GM23338 (cell line): ENCODE measurements at regions not wholly inside any gene's neighbourhood (a gene's known extent, or its start where the extent isn't known, plus 50 kb on each side); places are given as distances from the start of the nearest gene placed in this dataset.

Source experiments
- ATAC-seq: fragments of 200-7000 bp; cut with Tn5 transposase; 3 replicates; pipeline ENCODE4 v1.9.1; 2020
- DNase-seq: peaks from one replicate; pipeline ENCODE4 v3.0.0-alpha.2; 2015; ENCODE audit warnings: low spot score
- H2AFZ ChIP-seq: fragments of 200-600 bp; sonication (generic); 2 replicates; pipeline ENCODE4 v1.8.0; 2016; ENCODE audit warnings: antibody characterized with exemption, mild to moderate bottlenecking, moderate library complexity
- H3F3A ChIP-seq: fragments of 200-600 bp; sonication (generic); replicated peaks from 2 replicates; pipeline ENCODE4 v1.8.0; 2017; ENCODE audit warnings: antibody characterized with exemption, mixed run types, low read depth
- H3K27ac ChIP-seq: fragments of 200-600 bp; sonication (generic); 2 replicates; pipeline ENCODE4 v1.6.1; 2016; ENCODE audit warnings: low read depth
- H3K27me3 ChIP-seq: fragments of 200-600 bp; sonication (generic); 2 replicates; pipeline ENCODE4 v1.8.0; 2016; ENCODE audit warnings: mild to moderate bottlenecking, mixed run types, moderate library complexity; ENCODE audit not compliant: insufficient read depth
- H3K36me3 ChIP-seq: fragments of 200-600 bp; sonication (generic); 2 replicates; pipeline ENCODE4 v1.8.0; 2016; ENCODE audit warnings: mild to moderate bottlenecking; ENCODE audit not compliant: insufficient read depth
- H3K4me1 ChIP-seq: fragments of 200-600 bp; sonication (generic); 2 replicates; pipeline ENCODE4 v1.8.0; 2016; ENCODE audit warnings: mild to moderate bottlenecking, moderate library complexity; ENCODE audit not compliant: insufficient read depth
- H3K4me2 ChIP-seq: fragments of 200-600 bp; sonication (generic); 2 replicates; pipeline ENCODE4 v1.7.1; 2017; ENCODE audit warnings: mixed run types
- H3K4me3 ChIP-seq: fragments of 200-600 bp; sonication (generic); 2 replicates; pipeline ENCODE4 v1.6.1; 2016; ENCODE audit warnings: mixed run types
- H3K79me2 ChIP-seq: fragments of 200-600 bp; sonication (generic); replicated peaks from 2 replicates; pipeline ENCODE4 v1.8.0; 2017; ENCODE audit warnings: mild to moderate bottlenecking; ENCODE audit not compliant: insufficient read depth
- H3K9me2 ChIP-seq: fragments of 200-600 bp; sonication (generic); 2 replicates; pipeline ENCODE4 v1.8.0; 2017; ENCODE audit not compliant: insufficient read depth
- H4K20me1 ChIP-seq: fragments of 200-600 bp; sonication (generic); replicated peaks from 2 replicates; pipeline ENCODE4 v1.8.0; 2017; ENCODE audit warnings: mild to moderate bottlenecking; ENCODE audit not compliant: insufficient read depth
- H3K27ac Mint-ChIP-seq: 2 replicates; pipeline ENCODE4 v1.8.0; 2020; ENCODE audit warnings: inconsistent platforms, mild to moderate bottlenecking, moderate library complexity, mixed read lengths
- H3K27me3 Mint-ChIP-seq: 3 replicates; pipeline ENCODE4 v1.8.0; 2022; ENCODE audit warnings: low read depth, mild to moderate bottlenecking, moderate library complexity, mixed read lengths, inconsistent platforms; ENCODE audit not compliant: insufficient read depth, poor library complexity
- H3K36me3 Mint-ChIP-seq: 3 replicates; pipeline ENCODE4 v1.8.0; 2021; ENCODE audit warnings: low read depth, mild to moderate bottlenecking, inconsistent platforms, moderate library complexity, mixed read lengths
- H3K4me1 Mint-ChIP-seq: 3 replicates; pipeline ENCODE4 v1.8.0; 2020; ENCODE audit warnings: mild to moderate bottlenecking, inconsistent platforms, mixed read lengths
- H3K4me3 Mint-ChIP-seq: 3 replicates; pipeline ENCODE4 v1.8.0; 2021; ENCODE audit warnings: moderate library complexity, mild to moderate bottlenecking, inconsistent platforms, mixed read lengths
- H3K9me3 Mint-ChIP-seq: 3 replicates; pipeline ENCODE4 v1.8.0; 2020; ENCODE audit warnings: moderate library complexity, mild to moderate bottlenecking, inconsistent platforms, mixed read lengths
- CREB1 ChIP-seq: fragments of 250-450 bp; sonication (Bioruptor Pico); IDR thresholded peaks from 2 replicates; pipeline ENCODE4 v1.5.0; 2020; ENCODE audit warnings: low read depth, mild to moderate bottlenecking, moderate library complexity
- CTCF ChIP-seq, 2 experiments: fragments of 200-600 bp in 1 of 2; sonication (generic) in 1 of 2; conservative IDR thresholded peaks; 2 replicates each; pipeline versions ENCODE4 v1.5.1 to v1.6.1; 2016 to 2017; ENCODE audit warnings: antibody characterized with exemption in 2 of 2, low read depth in 2 of 2, mild to moderate bottlenecking in 2 of 2, moderate library complexity in 1 of 2
- ETS1 ChIP-seq: IDR thresholded peaks from 2 replicates; pipeline ENCODE4 v1.6.1; 2016; ENCODE audit warnings: antibody characterized with exemption
- EZH2 ChIP-seq: fragments of 200-600 bp; sonication (generic); IDR thresholded peaks from one replicate; pipeline ENCODE4 v1.8.0; 2017; ENCODE audit warnings: antibody characterized with exemption, mild to moderate bottlenecking, low read depth; ENCODE audit not compliant: unreplicated experiment
- EZH2phosphoT487 ChIP-seq: fragments of 200-600 bp; sonication (generic); IDR thresholded peaks from one replicate; pipeline ENCODE4 v1.8.1; 2018; ENCODE audit warnings: antibody characterized with exemption; ENCODE audit not compliant: unreplicated experiment
- JUNB ChIP-seq: IDR thresholded peaks from one replicate; pipeline ENCODE4 v1.6.1; 2016; ENCODE audit warnings: antibody characterized with exemption; ENCODE audit not compliant: unreplicated experiment
- NANOG ChIP-seq: IDR thresholded peaks from 2 replicates; pipeline ENCODE4 v1.6.1; 2016; ENCODE audit warnings: antibody characterized with exemption, borderline replicate concordance
- POLR2AphosphoS5 ChIP-seq: IDR thresholded peaks from 2 replicates; pipeline ENCODE4 v1.6.1; 2016; ENCODE audit warnings: antibody characterized with exemption, low read depth
- REST ChIP-seq: IDR thresholded peaks from one replicate; pipeline ENCODE4 v1.6.1; 2018; ENCODE audit warnings: antibody characterized with exemption; ENCODE audit not compliant: unreplicated experiment
- STAT1 ChIP-seq: IDR thresholded peaks from one replicate; pipeline ENCODE4 v1.6.1; 2016; ENCODE audit warnings: antibody characterized with exemption; ENCODE audit not compliant: unreplicated experiment
- ZNF114 ChIP-seq: fragments of 250-450 bp; sonication (Bioruptor Pico); IDR thresholded peaks from 2 replicates; pipeline ENCODE4 v1.5.0; 2020; ENCODE audit warnings: mild to moderate bottlenecking, moderate library complexity
- ZNF331 ChIP-seq: fragments of 250-450 bp; sonication (Bioruptor Pico); IDR thresholded peaks from 2 replicates; pipeline ENCODE4 v1.5.0; 2020; ENCODE audit warnings: low read depth, mild to moderate bottlenecking, moderate library complexity
- ZNF462 ChIP-seq: fragments of 250-450 bp; sonication (Bioruptor Pico); IDR thresholded peaks from 2 replicates; pipeline ENCODE4 v1.5.0; 2020; ENCODE audit warnings: mild to moderate bottlenecking, moderate library complexity

DNA sequence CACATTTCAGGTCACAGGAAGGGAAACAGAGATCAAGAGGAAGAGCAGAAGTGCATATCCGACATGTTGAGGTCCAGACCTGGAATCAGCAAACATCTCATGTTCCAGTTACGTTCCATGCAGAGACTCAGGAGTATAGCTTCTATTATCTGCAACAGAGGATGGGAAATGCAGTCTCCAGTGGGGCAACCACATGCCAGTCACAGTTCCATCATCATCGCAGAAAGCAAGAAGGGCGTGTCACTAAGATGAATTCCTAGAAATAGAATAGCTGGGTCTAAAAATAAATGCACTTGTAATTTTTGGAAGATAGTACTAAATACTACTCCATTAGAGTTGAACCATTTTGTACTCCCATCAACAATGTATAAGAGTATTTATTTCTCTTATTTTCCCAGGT lies 133.2 kb upstream of the MDFIC start:
- H3K27me3 Mint-ChIP-seq: peaks cover 2% of the 10 kb centered on the region
- H3K79me2 ChIP-seq: no peaks in the 10 kb centered on the region
- no peak overlapping the region for H3K4me2 ChIP-seq
- TF ChIP-seq JUNB (no peak), ZNF114 (CRISPR knock-in tag) (no peak), ZNF331 (no peak), CREB1 (CRISPR knock-in tag) (no peak), ETS1 (no peak), ZNF462 (CRISPR knock-in tag) (no peak), REST (no peak), EZH2phosphoT487 (no peak), STAT1 (no peak), NANOG (no peak), EZH2 (no peak), POLR2AphosphoS5 (no peak), CTCF (conservative IDR thresholded peaks at IDR 0.05; ENCODE audit: low read depth in 2 of 2) (no peak)
- H4K20me1 ChIP-seq: no peaks in the 10 kb centered on the region
- no peak overlapping the region for H3K4me3 ChIP-seq
- no peaks in the 10 kb centered on the region for H3K9me3 Mint-ChIP-seq
- no peaks in the 10 kb centered on the region for H3F3A ChIP-seq
- H3K9me2 ChIP-seq: peaks cover 11% of the 10 kb centered on the region; the same call in 1 of the 2 replicates
- H3K36me3 ChIP-seq: no peaks in the 10 kb centered on the region
- H3K36me3 Mint-ChIP-seq: no peaks in the 10 kb centered on the region
- ATAC-seq (no peak), DNase-seq (no peak)
- no peaks in the 10 kb centered on the region for H3K4me1 Mint-ChIP-seq
- no peak overlapping the region for H2AFZ ChIP-seq
- H3K4me1 ChIP-seq: no peaks in the 10 kb centered on the region
- no peaks in the 10 kb centered on the region for H3K27me3 ChIP-seq
- no peak overlapping the region for H3K4me3 Mint-ChIP-seq
- H3K27ac ChIP-seq: no peak overlapping the region
- no peak overlapping the region for H3K27ac Mint-ChIP-seq
